Stomach (tissue), 8 donors: ENCODE measurements at regions not wholly inside any gene's neighbourhood (a gene's known extent, or its start where the extent isn't known, plus 50 kb on each side); places are given as distances from the start of the nearest gene placed in this dataset.

ENCODE experiments used
- DNase-seq, 2 donors: peaks; one replicate each; pipeline versions ENCODE4 v3.0.0 to v3.0.0-alpha.2; 2013 to 2019
- H3K27ac ChIP-seq, 5 donors: fragments of 200-600 bp in 4 of 5; sonication (generic) in 4 of 5; one replicate each; pipeline ENCODE4 v1.5.1; 2013 to 2019; ENCODE audit warnings: mild to moderate bottlenecking in 1 of 5, moderate library complexity in 1 of 5
- H3K27me3 ChIP-seq, 3 donors: fragments of 200-600 bp; sonication (generic); one replicate each; pipeline ENCODE4 v1.5.1; 2017 to 2019; ENCODE audit warnings: mixed run types in 1 of 3
- H3K36me3 ChIP-seq, 4 donors: fragments of 200-600 bp; sonication (generic); 1 replicate in 3 of 4; 2 replicates in 1 of 4; pipeline ENCODE4 v1.5.1; 2016 to 2019
- H3K4me1 ChIP-seq, 4 donors: fragments of 200-600 bp; sonication (generic); one replicate each; pipeline ENCODE4 v1.5.1; 2016 to 2019
- H3K4me3 ChIP-seq, 4 donors: fragments of 200-600 bp; sonication (generic) in 3 of 4; one replicate each; pipeline ENCODE4 v1.5.1; 2016 to 2019; ENCODE audit warnings: mild to moderate bottlenecking in 1 of 4
- H3K9me3 ChIP-seq, 4 donors: fragments of 200-600 bp; sonication (generic); one replicate each; pipeline ENCODE4 v1.5.1; 2016 to 2019
- CTCF ChIP-seq, 7 experiments: fragments of 450-650 bp in 4 of 7; fragments of 200-600 bp in 3 of 7; sonication (generic) in 3 of 7; IDR thresholded peaks; one replicate each; pipeline ENCODE4 v1.5.1; 2016 to 2019; ENCODE audit warnings: antibody characterized with exemption in 7 of 7, control low read depth in 2 of 7, mild to moderate bottlenecking in 1 of 7
- EP300 ChIP-seq: sonication (generic); formaldehyde crosslinking; IDR thresholded peaks from one replicate; pipeline ENCODE4 v1.6.1; 2017; ENCODE audit warnings: antibody characterized with exemption
- POLR2A ChIP-seq, 4 donors: fragments of 450-650 bp; IDR thresholded peaks; one replicate each; pipeline ENCODE4 v1.6.1; 2016; ENCODE audit warnings: antibody characterized with exemption in 4 of 4, control low read depth in 2 of 4, mild to moderate bottlenecking in 1 of 4, moderate library complexity in 1 of 4
- POLR2AphosphoS5 ChIP-seq, 3 donors: sonication (generic); formaldehyde crosslinking; IDR thresholded peaks; one replicate each; pipeline ENCODE4 v1.6.1; 2016; ENCODE audit warnings: antibody characterized with exemption in 3 of 3
- WGBS, 5 donors: extraction: QIAGEN DNeasy Blood & Tissue Kit in 3 of 5; methylation state at CpG; one replicate each; pipeline versions ENCODE4 v1.1.5 to v1.1.7; 2013 to 2018; 5-methylcytosine and 5-hydroxymethylcytosine counted together
- intact Hi-C: fragments of 100-400 bp; cut with DNase I; formaldehyde crosslinking; loops from one replicate; pipeline ENCODE4 v1.15.1; 2023; ENCODE audit warnings: low total_unique reads
- donor health status: healthy with polysubstance abuse.
- donor health status: Bipolar disorder and iron deficiency.
- donor health status: healthy.

GRCh38 chr10:9811601-9812000 is 1206.1 kb upstream of the CELF2 start:
- intact Hi-C loops = no loop called here
- Histone ChIP-seq H3K27ac (no peak overlapping the region), H3K36me3 (no peaks in the 10 kb centered on the region), H3K4me3 (no peak overlapping the region), H3K9me3 (peaks cover 0 to 6% (median under 1%) of the 10 kb centered on the region in 4 donors), H3K27me3 (no peaks in the 10 kb centered on the region), H3K4me1 (no peaks in the 10 kb centered on the region)
- WGBS, 5 donors = 83 to 96% (median 91%) methylated on average over 4 of the region's 4 CpGs
- TF ChIP-seq EP300 (no peak), CTCF (IDR thresholded peaks at IDR 0.05) (no peak), POLR2A (IDR thresholded peaks at IDR 0.05) (no peak), POLR2AphosphoS5 (IDR thresholded peaks at IDR 0.05) (no peak)
- peak in 1 of 2 donors; percentile 39 for DNase-seq

GRCh38 chr10:9814285-9814864 is 1203.3 kb upstream of the CELF2 start:
- 77 to 100% (median 83%) methylated on average over 1 of the region's 1 CpG for WGBS, 5 donors
- intact Hi-C loops = no loop called here

GRCh38 chr10:9819756-9820494 is 1197.7 kb upstream of the CELF2 start:
- DNase-seq = peak in 1 of 2 donors; percentile 14
- H3K27me3 ChIP-seq = no peaks in the 10 kb centered on the region
- intact Hi-C loops = no loop called here
- peaks cover 0 to 7% (median 5%) of the 10 kb centered on the region in 4 donors for H3K9me3 ChIP-seq
- no peak for TF ChIP-seq CTCF (IDR thresholded peaks at IDR 0.05)
- TF ChIP-seq EP300 = no peak
- TF ChIP-seq POLR2A (IDR thresholded peaks at IDR 0.05) = no peak
- no peak for TF ChIP-seq POLR2AphosphoS5 (IDR thresholded peaks at IDR 0.05)
- no peak overlapping the region for H3K4me3 ChIP-seq
- H3K27ac ChIP-seq = no peak overlapping the region
- peaks cover 0 to 6% (median 2%) of the 10 kb centered on the region in 4 donors for H3K4me1 ChIP-seq
- H3K36me3 ChIP-seq = no peaks in the 10 kb centered on the region
- WGBS, 5 donors = 73 to 100% (median 79%) methylated on average over 2 to 4 of the region's 4 CpGs

More at GRCh38 chr10:9814285-9814864, 1203.3 kb upstream of the CELF2 start:
- DNase-seq = no peak
- no peak overlapping the region for H3K4me3 ChIP-seq
- H3K27me3 ChIP-seq = no peaks in the 10 kb centered on the region
- no peak for TF ChIP-seq CTCF (IDR thresholded peaks at IDR 0.05)
- TF ChIP-seq POLR2AphosphoS5 (IDR thresholded peaks at IDR 0.05) = no peak
- no peak for TF ChIP-seq EP300
- no peak for TF ChIP-seq POLR2A (IDR thresholded peaks at IDR 0.05)
- H3K4me1 ChIP-seq = no peaks in the 10 kb centered on the region
- peaks cover 0 to 7% (median 5%) of the 10 kb centered on the region in 4 donors for H3K9me3 ChIP-seq
- H3K36me3 ChIP-seq = no peaks in the 10 kb centered on the region
- no peak overlapping the region for H3K27ac ChIP-seq

- Histone ChIP-seq H3K4me3 (no peak overlapping the region), H3K36me3 (no peaks in the 10 kb centered on the region), H3K27me3 (no peaks in the 10 kb centered on the region), H3K9me3 (no peaks in the 10 kb centered on the region), H3K4me1 (peaks cover 0 to 10% (median 2%) of the 10 kb centered on the region in 4 donors), H3K27ac (no peak overlapping the region)
- no peak for TF ChIP-seq POLR2AphosphoS5 (IDR thresholded peaks at IDR 0.05)
- WGBS, 5 donors = 23 to 68% (median 46%) methylated on average over 1 of the region's 1 CpG
- DNase-seq = peak in 1 of 2 donors; percentile 11
- intact Hi-C loops = no loop called here
Measured at GRCh38 chr10:9823268-9823930, 1194.3 kb upstream of the CELF2 start.
